UCSD-AML1 (cell line): ENCODE measurements at regions not wholly inside any gene's neighbourhood (a gene's known extent, or its start where the extent isn't known, plus 50 kb on each side); places are given as distances from the start of the nearest gene placed in this dataset.

Experiments
- DNase-seq: peaks from one replicate; lab custom pipeline; 2025; ENCODE audit not compliant: unreplicated experiment; lab: John Stamatoyannopoulos, UW

- DNase-seq = no peak
These were observed 143.7 kb downstream of the SNX19 start for GRCh38 chr11:130772266-130773227.

GRCh38 chr11:130773244-130773820 is 142.9 kb downstream of the SNX19 start:
- DNase-seq = no peak

- DNase-seq = no peak
These were observed 141.6 kb downstream of the SNX19 start for GRCh38 chr11:130774703-130775102.

- DNase-seq = no peak
These were observed 140.8 kb downstream of the SNX19 start for GRCh38 chr11:130775306-130776060.

- no peak for DNase-seq
These were observed 140.2 kb downstream of the SNX19 start for GRCh38 chr11:130776061-130776419.

GRCh38 chr11:130778026-130778425 is 138.3 kb downstream of the SNX19 start:
- DNase-seq = no peak

- no peak for DNase-seq
These were observed 137.6 kb downstream of the SNX19 start for GRCh38 chr11:130778705-130779104.

GRCh38 chr11:130779267-130779666 is 137.0 kb downstream of the SNX19 start:
- no peak for DNase-seq

- no peak for DNase-seq
These were observed 136.3 kb downstream of the SNX19 start for GRCh38 chr11:130779943-130780342.

- no peak for DNase-seq
These were observed 135.8 kb downstream of the SNX19 start for GRCh38 chr11:130780437-130780836.

GRCh38 chr11:130781931-130782330 is 134.3 kb downstream of the SNX19 start:
- no peak for DNase-seq

GRCh38 chr11:130782361-130783222 is 133.7 kb downstream of the SNX19 start:
- no peak for DNase-seq

- no peak for DNase-seq
These were observed 133.0 kb downstream of the SNX19 start for GRCh38 chr11:130783323-130783722.

GRCh38 chr11:130785380-130786116 is 130.7 kb downstream of the SNX19 start:
- no peak for DNase-seq

- no peak for DNase-seq
These were observed 129.7 kb downstream of the SNX19 start for GRCh38 chr11:130786586-130786985.

GRCh38 chr11:130787092-130787616 is 129.1 kb downstream of the SNX19 start:
- DNase-seq = no peak

- no peak for DNase-seq
These were observed 128.2 kb downstream of the SNX19 start for GRCh38 chr11:130787973-130788570.

GRCh38 chr11:130789056-130789640 is 127.1 kb downstream of the SNX19 start:
- no peak for DNase-seq

GRCh38 chr11:130790689-130791088 is 125.6 kb downstream of the SNX19 start:
- DNase-seq = no peak
